Lung (tissue), 11 donors: ENCODE measurements at regions not wholly inside any gene's neighbourhood (a gene's known extent, or its start where the extent isn't known, plus 50 kb on each side); places are given as distances from the start of the nearest gene placed in this dataset.
"Not testable (repeated sequence)": the region's sequence is repeated elsewhere in the genome, so short reads cannot be mapped to it uniquely, and the experiment has no call there.

Experiments used
- ATAC-seq: fragments of 200-7000 bp; cut with Tn5 transposase; one replicate; pipeline ENCODE4 v1.9.1; 2020; ENCODE audit warnings: moderate number of reproducible peaks; ENCODE audit not compliant: insufficient read depth, low FRiP score
- DNase-seq, 3 donors: peaks; one replicate each; pipeline ENCODE4 v3.0.0-alpha.2; 2013 to 2017
- H3K27ac ChIP-seq, 2 donors: one replicate each; pipeline ENCODE4 v1.5.1; 2013; ENCODE audit warnings: mild to moderate bottlenecking in 2 of 2, moderate library complexity in 2 of 2, control low read depth in 1 of 2, inconsistent platforms in 1 of 2, low read depth in 1 of 2, low read length in 1 of 2
- H3K27me3 ChIP-seq, 3 donors: one replicate each; pipeline ENCODE4 v1.5.1; 2013; ENCODE audit warnings: low read length in 2 of 3; ENCODE audit not compliant: control insufficient read depth in 3 of 3, insufficient read depth in 3 of 3
- H3K36me3 ChIP-seq, 4 donors: one replicate each; pipeline ENCODE4 v1.5.1; 2013; ENCODE audit warnings: low read length in 4 of 4, mild to moderate bottlenecking in 1 of 4, moderate library complexity in 1 of 4; ENCODE audit not compliant: control insufficient read depth in 4 of 4, insufficient read depth in 4 of 4
- H3K4me1 ChIP-seq, 5 donors: one replicate each; pipeline ENCODE4 v1.5.1; 2013; ENCODE audit warnings: low read length in 5 of 5, mild to moderate bottlenecking in 2 of 5, moderate library complexity in 1 of 5; ENCODE audit not compliant: control insufficient read depth in 5 of 5, insufficient read depth in 5 of 5
- H3K4me3 ChIP-seq: one replicate; pipeline ENCODE4 v1.5.1; 2013; ENCODE audit warnings: mild to moderate bottlenecking, control low read depth, moderate library complexity
- H3K9ac ChIP-seq, 2 donors: one replicate each; pipeline ENCODE4 v1.5.1; 2013; ENCODE audit warnings: low read length in 2 of 2, control low read depth in 1 of 2; ENCODE audit not compliant: insufficient read depth in 1 of 2
- H3K9me3 ChIP-seq, 4 donors: one replicate each; pipeline ENCODE4 v1.5.1; 2013; ENCODE audit warnings: low read length in 3 of 4, mild to moderate bottlenecking in 1 of 4, moderate library complexity in 1 of 4; ENCODE audit not compliant: control insufficient read depth in 4 of 4, insufficient read depth in 3 of 4
- CTCF ChIP-seq: IDR thresholded peaks from 2 replicates; pipeline ENCODE4 v1.5.1; 2012; ENCODE audit warnings: mild to moderate bottlenecking; ENCODE audit errors: control extremely low read depth, extremely low read depth
- WGBS, 2 donors: extraction: QIAGEN DNeasy Blood & Tissue Kit; methylation state at CpG; one replicate each; pipeline ENCODE4 v1.1.7; 2013; 5-methylcytosine and 5-hydroxymethylcytosine counted together
- donor health status: control.
- donor health status: control.
- donor health status: Bipolar disorder and iron deficiency.
- donor health status: healthy.
- donor health status: DM: yes; HTN: yes; CAD: no.

- H3K27me3 ChIP-seq = no peaks in the 10 kb centered on the region
- H3K36me3 ChIP-seq = no peaks in the 10 kb centered on the region
- peaks cover 0 to 4% (median 0%) of the 10 kb centered on the region in 5 donors for H3K4me1 ChIP-seq
- DNase-seq (no peak), ATAC-seq (no peak)
- 83 to 88% methylated on average over 2 of the region's 2 CpGs for WGBS, 2 donors
- peaks cover 0 to 7% (median 2%) of the 10 kb centered on the region in 4 donors for H3K9me3 ChIP-seq
- H3K4me3 ChIP-seq = no peak overlapping the region
- TF ChIP-seq CTCF = no peak
- no peak overlapping the region for H3K9ac ChIP-seq
- H3K27ac ChIP-seq = no peak overlapping the region
Measured at GRCh38 chr5:124494540-124495116, 251.8 kb downstream of the ZNF608 start.

- Histone ChIP-seq H3K9ac (no peak overlapping the region), H3K27ac (no peak overlapping the region), H3K4me1 (peaks cover 0 to 4% (median 0%) of the 10 kb centered on the region in 5 donors), H3K4me3 (no peak overlapping the region), H3K36me3 (no peaks in the 10 kb centered on the region), H3K27me3 (no peaks in the 10 kb centered on the region), H3K9me3 (peaks cover 0 to 7% (median 2%) of the 10 kb centered on the region in 4 donors)
- ATAC-seq (no peak), DNase-seq (no peak)
- 88 to 90% methylated on average over 13 of the region's 13 CpGs for WGBS, 2 donors
- TF ChIP-seq CTCF = no peak
Measured at GRCh38 chr5:124492444-124493224, 253.8 kb downstream of the ZNF608 start.

- H3K4me3 ChIP-seq = not testable (repeated sequence)
- 97 to 100% methylated on average over 2 of the region's 2 CpGs for WGBS, 2 donors
Measured at GRCh38 chr5:124490315-124490714, 256.1 kb downstream of the ZNF608 start.

GRCh38 chr5:124481419-124481818, 265.0 kb downstream of the ZNF608 start:
- 93 to 96% methylated on average over 4 of the region's 4 CpGs for WGBS, 2 donors
- no peak for TF ChIP-seq CTCF
- no peak overlapping the region for H3K9ac ChIP-seq
- no peaks in the 10 kb centered on the region for H3K27me3 ChIP-seq
- H3K9me3 ChIP-seq = no peaks in the 10 kb centered on the region
- no peaks in the 10 kb centered on the region for H3K36me3 ChIP-seq
- H3K4me3 ChIP-seq = no peak overlapping the region
- no peak for ATAC-seq
- H3K4me1 ChIP-seq = peaks cover 0 to 6% (median 0%) of the 10 kb centered on the region in 5 donors
- H3K27ac ChIP-seq = no peak overlapping the region
- DNase-seq = no peak

More at GRCh38 chr5:124490315-124490714, 256.1 kb downstream of the ZNF608 start:
- ATAC-seq, H3K36me3 ChIP-seq, H3K9ac ChIP-seq, H3K9me3 ChIP-seq, H3K27me3 ChIP-seq, H3K4me1 ChIP-seq, H3K27ac ChIP-seq, DNase-seq: not testable (repeated sequence)
